WTC11 (cell line): ENCODE measurements at regions not wholly inside any gene's neighbourhood (a gene's known extent, or its start where the extent isn't known, plus 50 kb on each side); places are given as distances from the start of the nearest gene placed in this dataset.

Experiments used
- ATAC-seq: fragments of 200-7000 bp; cut with Tn5 transposase; 2 replicates; pipeline ENCODE4 v1.10.0; 2021; ENCODE audit warnings: mild to moderate bottlenecking, moderate library complexity
- CTCF ChIA-PET: fragments of 300-600 bp; sonication (Branson Sonifier 250); formaldehyde crosslinking; loops from one replicate; lab custom pipeline; 2021; ENCODE audit warnings: antibody characterized with exemption; lab: Charles Lee
- POLR2A ChIA-PET: fragments of 350-600 bp; sonication (Branson Sonifier 250); formaldehyde crosslinking; loops from one replicate; lab custom pipeline; 2021; ENCODE audit warnings: antibody characterized with exemption; lab: Charles Lee
- DNase-seq: peaks from one replicate; pipeline ENCODE4 v3.0.0; 2021; ENCODE audit warnings: low spot score
- H3K27ac Mint-ChIP-seq: 2 replicates; pipeline ENCODE4 v1.8.0; 2021; ENCODE audit warnings: mixed read lengths
- H3K27me3 Mint-ChIP-seq: 2 replicates; pipeline ENCODE4 v1.8.0; 2021; ENCODE audit warnings: low read depth, mild to moderate bottlenecking, moderate library complexity, mixed read lengths
- H3K36me3 Mint-ChIP-seq: 2 replicates; pipeline ENCODE4 v1.8.0; 2021; ENCODE audit warnings: mixed read lengths
- H3K4me1 Mint-ChIP-seq: 2 replicates; pipeline ENCODE4 v1.8.0; 2022; ENCODE audit warnings: mixed read lengths
- H3K4me3 Mint-ChIP-seq: 2 replicates; pipeline ENCODE4 v1.8.0; 2021; ENCODE audit warnings: mild to moderate bottlenecking, moderate library complexity, mixed read lengths
- H3K9me3 Mint-ChIP-seq: 2 replicates; pipeline ENCODE4 v1.8.0; 2021; ENCODE audit warnings: mixed read lengths
- AR ChIP-seq: fragments of 250-450 bp; sonication (Bioruptor Pico); IDR thresholded peaks from 2 replicates; pipeline ENCODE4 v1.9.0; 2021; ENCODE audit warnings: mild to moderate bottlenecking
- EMX1 ChIP-seq: fragments of 250-450 bp; sonication (Bioruptor Pico); IDR thresholded peaks from 2 replicates; pipeline ENCODE4 v1.8.0; 2021; ENCODE audit warnings: mild to moderate bottlenecking
- ESRRA ChIP-seq: sonication (generic); formaldehyde crosslinking; IDR thresholded peaks from 2 replicates; pipeline ENCODE4 v1.8.1; 2022; ENCODE audit warnings: mild to moderate bottlenecking, missing genetic modification reagents, borderline replicate concordance
- FOXK1 ChIP-seq: sonication (generic); formaldehyde crosslinking; IDR thresholded peaks from 2 replicates; pipeline ENCODE4 v1.8.0; 2022; ENCODE audit warnings: mild to moderate bottlenecking, moderate library complexity, missing genetic modification reagents
- FOXP1 ChIP-seq: sonication (generic); formaldehyde crosslinking; IDR thresholded peaks from 2 replicates; pipeline ENCODE4 v1.8.0; 2022; ENCODE audit warnings: missing genetic modification reagents, mild to moderate bottlenecking, moderate library complexity, borderline replicate concordance
- IRF2 ChIP-seq: sonication (generic); formaldehyde crosslinking; IDR thresholded peaks from 2 replicates; pipeline ENCODE4 v1.8.0; 2022; ENCODE audit warnings: low read depth, missing genetic modification reagents, borderline replicate concordance
- SP1 ChIP-seq: sonication (generic); formaldehyde crosslinking; conservative IDR thresholded peaks from 2 replicates; pipeline ENCODE4 v1.8.1; 2022; ENCODE audit warnings: missing genetic modification reagents
- TCF7 ChIP-seq: sonication (generic); formaldehyde crosslinking; IDR thresholded peaks from 2 replicates; pipeline ENCODE4 v1.8.0; 2022; ENCODE audit warnings: mild to moderate bottlenecking, low read depth, missing genetic modification reagents, moderate library complexity
- USF2 ChIP-seq: sonication (generic); formaldehyde crosslinking; IDR thresholded peaks from 2 replicates; pipeline ENCODE4 v1.8.1; 2023; ENCODE audit warnings: mild to moderate bottlenecking, missing genetic modification reagents, moderate library complexity
- ZBTB21 ChIP-seq: sonication (generic); formaldehyde crosslinking; IDR thresholded peaks from 2 replicates; pipeline ENCODE4 v1.8.1; 2023; ENCODE audit warnings: mild to moderate bottlenecking, missing genetic modification reagents, borderline replicate concordance
- ZNF232 ChIP-seq: sonication (generic); formaldehyde crosslinking; IDR thresholded peaks from 2 replicates; pipeline ENCODE4 v1.8.0; 2022; ENCODE audit warnings: mild to moderate bottlenecking, missing genetic modification reagents
- ZNF396 ChIP-seq: fragments of 250-450 bp; sonication (Bioruptor Pico); IDR thresholded peaks from 2 replicates; pipeline ENCODE4 v1.8.0; 2021; ENCODE audit warnings: mild to moderate bottlenecking, moderate library complexity, borderline replicate concordance
- TF ChIP-seq, protein P1 (sequence below): sonication (generic); formaldehyde crosslinking; IDR thresholded peaks from 2 replicates; pipeline ENCODE4 v1.8.1; 2023; ENCODE audit warnings: mild to moderate bottlenecking, missing genetic modification reagents, borderline replicate concordance
- TF ChIP-seq, protein P2 (sequence below): fragments of 250-450 bp; sonication (Bioruptor Pico); IDR thresholded peaks from 2 replicates; pipeline ENCODE4 v1.9.0; 2021; ENCODE audit warnings: mild to moderate bottlenecking, borderline replicate concordance
- TF ChIP-seq, protein P3 (sequence below): sonication (generic); formaldehyde crosslinking; IDR thresholded peaks from 2 replicates; pipeline ENCODE4 v1.8.0; 2022; ENCODE audit warnings: mild to moderate bottlenecking, missing genetic modification reagents
- TF ChIP-seq, protein P4 (sequence below): sonication (generic); formaldehyde crosslinking; IDR thresholded peaks from 2 replicates; pipeline ENCODE4 v1.8.0; 2022; ENCODE audit warnings: missing genetic modification reagents

GRCh38 chr6:21808045-21808470 is 214.5 kb downstream of the SOX4 start (continued):
- no peak for TF ChIP-seq FOXP1 (CRISPR knock-in tag)
- TF ChIP-seq, protein P1, sequence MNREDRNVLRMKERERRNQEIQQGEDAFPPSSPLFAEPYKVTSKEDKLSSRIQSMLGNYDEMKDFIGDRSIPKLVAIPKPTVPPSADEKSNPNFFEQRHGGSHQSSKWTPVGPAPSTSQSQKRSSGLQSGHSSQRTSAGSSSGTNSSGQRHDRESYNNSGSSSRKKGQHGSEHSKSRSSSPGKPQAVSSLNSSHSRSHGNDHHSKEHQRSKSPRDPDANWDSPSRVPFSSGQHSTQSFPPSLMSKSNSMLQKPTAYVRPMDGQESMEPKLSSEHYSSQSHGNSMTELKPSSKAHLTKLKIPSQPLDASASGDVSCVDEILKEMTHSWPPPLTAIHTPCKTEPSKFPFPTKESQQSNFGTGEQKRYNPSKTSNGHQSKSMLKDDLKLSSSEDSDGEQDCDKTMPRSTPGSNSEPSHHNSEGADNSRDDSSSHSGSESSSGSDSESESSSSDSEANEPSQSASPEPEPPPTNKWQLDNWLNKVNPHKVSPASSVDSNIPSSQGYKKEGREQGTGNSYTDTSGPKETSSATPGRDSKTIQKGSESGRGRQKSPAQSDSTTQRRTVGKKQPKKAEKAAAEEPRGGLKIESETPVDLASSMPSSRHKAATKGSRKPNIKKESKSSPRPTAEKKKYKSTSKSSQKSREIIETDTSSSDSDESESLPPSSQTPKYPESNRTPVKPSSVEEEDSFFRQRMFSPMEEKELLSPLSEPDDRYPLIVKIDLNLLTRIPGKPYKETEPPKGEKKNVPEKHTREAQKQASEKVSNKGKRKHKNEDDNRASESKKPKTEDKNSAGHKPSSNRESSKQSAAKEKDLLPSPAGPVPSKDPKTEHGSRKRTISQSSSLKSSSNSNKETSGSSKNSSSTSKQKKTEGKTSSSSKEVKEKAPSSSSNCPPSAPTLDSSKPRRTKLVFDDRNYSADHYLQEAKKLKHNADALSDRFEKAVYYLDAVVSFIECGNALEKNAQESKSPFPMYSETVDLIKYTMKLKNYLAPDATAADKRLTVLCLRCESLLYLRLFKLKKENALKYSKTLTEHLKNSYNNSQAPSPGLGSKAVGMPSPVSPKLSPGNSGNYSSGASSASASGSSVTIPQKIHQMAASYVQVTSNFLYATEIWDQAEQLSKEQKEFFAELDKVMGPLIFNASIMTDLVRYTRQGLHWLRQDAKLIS (CRISPR knock-in tag), result no peak
- TF ChIP-seq, protein P2, sequence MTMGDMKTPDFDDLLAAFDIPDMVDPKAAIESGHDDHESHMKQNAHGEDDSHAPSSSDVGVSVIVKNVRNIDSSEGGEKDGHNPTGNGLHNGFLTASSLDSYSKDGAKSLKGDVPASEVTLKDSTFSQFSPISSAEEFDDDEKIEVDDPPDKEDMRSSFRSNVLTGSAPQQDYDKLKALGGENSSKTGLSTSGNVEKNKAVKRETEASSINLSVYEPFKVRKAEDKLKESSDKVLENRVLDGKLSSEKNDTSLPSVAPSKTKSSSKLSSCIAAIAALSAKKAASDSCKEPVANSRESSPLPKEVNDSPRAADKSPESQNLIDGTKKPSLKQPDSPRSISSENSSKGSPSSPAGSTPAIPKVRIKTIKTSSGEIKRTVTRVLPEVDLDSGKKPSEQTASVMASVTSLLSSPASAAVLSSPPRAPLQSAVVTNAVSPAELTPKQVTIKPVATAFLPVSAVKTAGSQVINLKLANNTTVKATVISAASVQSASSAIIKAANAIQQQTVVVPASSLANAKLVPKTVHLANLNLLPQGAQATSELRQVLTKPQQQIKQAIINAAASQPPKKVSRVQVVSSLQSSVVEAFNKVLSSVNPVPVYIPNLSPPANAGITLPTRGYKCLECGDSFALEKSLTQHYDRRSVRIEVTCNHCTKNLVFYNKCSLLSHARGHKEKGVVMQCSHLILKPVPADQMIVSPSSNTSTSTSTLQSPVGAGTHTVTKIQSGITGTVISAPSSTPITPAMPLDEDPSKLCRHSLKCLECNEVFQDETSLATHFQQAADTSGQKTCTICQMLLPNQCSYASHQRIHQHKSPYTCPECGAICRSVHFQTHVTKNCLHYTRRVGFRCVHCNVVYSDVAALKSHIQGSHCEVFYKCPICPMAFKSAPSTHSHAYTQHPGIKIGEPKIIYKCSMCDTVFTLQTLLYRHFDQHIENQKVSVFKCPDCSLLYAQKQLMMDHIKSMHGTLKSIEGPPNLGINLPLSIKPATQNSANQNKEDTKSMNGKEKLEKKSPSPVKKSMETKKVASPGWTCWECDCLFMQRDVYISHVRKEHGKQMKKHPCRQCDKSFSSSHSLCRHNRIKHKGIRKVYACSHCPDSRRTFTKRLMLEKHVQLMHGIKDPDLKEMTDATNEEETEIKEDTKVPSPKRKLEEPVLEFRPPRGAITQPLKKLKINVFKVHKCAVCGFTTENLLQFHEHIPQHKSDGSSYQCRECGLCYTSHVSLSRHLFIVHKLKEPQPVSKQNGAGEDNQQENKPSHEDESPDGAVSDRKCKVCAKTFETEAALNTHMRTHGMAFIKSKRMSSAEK (CRISPR knock-in tag), result no peak
- TF ChIP-seq, all 79 proteins: peak for 0

DNA sequence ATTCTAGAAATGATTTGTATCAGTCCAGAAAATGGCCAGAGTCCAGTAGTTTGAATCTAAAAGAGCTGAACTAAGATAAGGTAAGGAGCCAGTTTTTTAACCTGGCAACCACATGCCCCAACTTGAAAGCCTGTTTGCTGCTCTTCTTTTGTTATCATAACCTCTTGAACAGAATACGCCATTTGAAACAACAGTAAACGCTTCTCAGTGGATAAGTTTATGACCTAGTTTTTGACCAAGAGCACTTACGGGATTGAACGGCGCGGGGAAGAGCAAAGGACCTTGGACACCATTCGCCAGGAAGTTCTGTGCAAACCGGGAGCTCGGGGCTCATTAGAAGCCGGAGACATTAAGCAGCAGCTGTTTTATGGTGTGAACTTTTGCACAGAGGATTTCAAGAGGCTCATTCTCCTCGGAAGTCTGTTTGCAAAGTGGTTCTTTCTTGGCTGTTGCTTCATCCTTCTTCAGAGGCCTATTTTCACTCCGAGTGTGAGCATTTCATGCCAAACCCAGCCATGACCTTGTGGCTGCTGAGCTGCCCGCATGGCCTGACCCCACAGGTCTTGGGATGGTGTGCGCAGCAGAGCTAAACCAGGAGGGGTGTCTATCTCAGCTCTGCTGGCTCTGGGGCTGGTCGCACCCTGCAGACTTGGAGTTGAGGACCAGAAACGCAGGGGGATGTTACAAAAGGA is 215.1 kb downstream of the SOX4 start:
- no peak overlapping the region for H3K4me3 Mint-ChIP-seq
- H3K27me3 Mint-ChIP-seq, result no peaks in the 10 kb centered on the region
- ChIA-PET POLR2A (no interaction called here), CTCF (interaction anchor here (0.7 kb wide), 1 partner anchor 50 kb away, joined by 3 read pairs; no protein-coding TSS in a partner anchor)
- DNase-seq, result no peak
- no peaks in the 10 kb centered on the region for H3K9me3 Mint-ChIP-seq
- peaks cover 16% of the 10 kb centered on the region for H3K36me3 Mint-ChIP-seq
- no peak for ATAC-seq
- H3K4me1 Mint-ChIP-seq, result peaks cover 35% of the 10 kb centered on the region
- H3K27ac Mint-ChIP-seq, result peak overlapping the region; percentile 64; the same call in 1 of the 2 replicates
- TF ChIP-seq SP1 (CRISPR knock-in tag) (no peak), AR (CRISPR knock-in tag) (no peak), TCF7 (no peak), USF2 (CRISPR knock-in tag) (no peak), IRF2 (CRISPR knock-in tag) (no peak), ZBTB21 (CRISPR knock-in tag) (no peak), FOXK1 (CRISPR knock-in tag) (no peak), ZNF232 (CRISPR knock-in tag) (no peak), ZNF396 (no peak), ESRRA (CRISPR knock-in tag) (no peak), EMX1 (CRISPR knock-in tag) (no peak)
- TF ChIP-seq, protein P3, sequence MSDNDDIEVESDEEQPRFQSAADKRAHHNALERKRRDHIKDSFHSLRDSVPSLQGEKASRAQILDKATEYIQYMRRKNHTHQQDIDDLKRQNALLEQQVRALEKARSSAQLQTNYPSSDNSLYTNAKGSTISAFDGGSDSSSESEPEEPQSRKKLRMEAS (CRISPR knock-in tag), result no peak
- TF ChIP-seq, protein P4, sequence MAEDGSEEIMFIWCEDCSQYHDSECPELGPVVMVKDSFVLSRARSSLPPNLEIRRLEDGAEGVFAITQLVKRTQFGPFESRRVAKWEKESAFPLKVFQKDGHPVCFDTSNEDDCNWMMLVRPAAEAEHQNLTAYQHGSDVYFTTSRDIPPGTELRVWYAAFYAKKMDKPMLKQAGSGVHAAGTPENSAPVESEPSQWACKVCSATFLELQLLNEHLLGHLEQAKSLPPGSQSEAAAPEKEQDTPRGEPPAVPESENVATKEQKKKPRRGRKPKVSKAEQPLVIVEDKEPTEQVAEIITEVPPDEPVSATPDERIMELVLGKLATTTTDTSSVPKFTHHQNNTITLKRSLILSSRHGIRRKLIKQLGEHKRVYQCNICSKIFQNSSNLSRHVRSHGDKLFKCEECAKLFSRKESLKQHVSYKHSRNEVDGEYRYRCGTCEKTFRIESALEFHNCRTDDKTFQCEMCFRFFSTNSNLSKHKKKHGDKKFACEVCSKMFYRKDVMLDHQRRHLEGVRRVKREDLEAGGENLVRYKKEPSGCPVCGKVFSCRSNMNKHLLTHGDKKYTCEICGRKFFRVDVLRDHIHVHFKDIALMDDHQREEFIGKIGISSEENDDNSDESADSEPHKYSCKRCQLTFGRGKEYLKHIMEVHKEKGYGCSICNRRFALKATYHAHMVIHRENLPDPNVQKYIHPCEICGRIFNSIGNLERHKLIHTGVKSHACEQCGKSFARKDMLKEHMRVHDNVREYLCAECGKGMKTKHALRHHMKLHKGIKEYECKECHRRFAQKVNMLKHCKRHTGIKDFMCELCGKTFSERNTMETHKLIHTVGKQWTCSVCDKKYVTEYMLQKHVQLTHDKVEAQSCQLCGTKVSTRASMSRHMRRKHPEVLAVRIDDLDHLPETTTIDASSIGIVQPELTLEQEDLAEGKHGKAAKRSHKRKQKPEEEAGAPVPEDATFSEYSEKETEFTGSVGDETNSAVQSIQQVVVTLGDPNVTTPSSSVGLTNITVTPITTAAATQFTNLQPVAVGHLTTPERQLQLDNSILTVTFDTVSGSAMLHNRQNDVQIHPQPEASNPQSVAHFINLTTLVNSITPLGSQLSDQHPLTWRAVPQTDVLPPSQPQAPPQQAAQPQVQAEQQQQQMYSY (CRISPR knock-in tag), result no peak
- TF ChIP-seq, all 79 proteins: peak for 0
